ENCODE measurements at regions not wholly inside any gene's neighbourhood (a gene's known extent, or its start where the extent isn't known, plus 50 kb on each side); places are given as distances from the start of the nearest gene placed in this dataset.

GRCh38 chr9:74071502-74071901 is 425.6 kb upstream of the RORB start:
- TF ChIP-seq, protein P1, sequence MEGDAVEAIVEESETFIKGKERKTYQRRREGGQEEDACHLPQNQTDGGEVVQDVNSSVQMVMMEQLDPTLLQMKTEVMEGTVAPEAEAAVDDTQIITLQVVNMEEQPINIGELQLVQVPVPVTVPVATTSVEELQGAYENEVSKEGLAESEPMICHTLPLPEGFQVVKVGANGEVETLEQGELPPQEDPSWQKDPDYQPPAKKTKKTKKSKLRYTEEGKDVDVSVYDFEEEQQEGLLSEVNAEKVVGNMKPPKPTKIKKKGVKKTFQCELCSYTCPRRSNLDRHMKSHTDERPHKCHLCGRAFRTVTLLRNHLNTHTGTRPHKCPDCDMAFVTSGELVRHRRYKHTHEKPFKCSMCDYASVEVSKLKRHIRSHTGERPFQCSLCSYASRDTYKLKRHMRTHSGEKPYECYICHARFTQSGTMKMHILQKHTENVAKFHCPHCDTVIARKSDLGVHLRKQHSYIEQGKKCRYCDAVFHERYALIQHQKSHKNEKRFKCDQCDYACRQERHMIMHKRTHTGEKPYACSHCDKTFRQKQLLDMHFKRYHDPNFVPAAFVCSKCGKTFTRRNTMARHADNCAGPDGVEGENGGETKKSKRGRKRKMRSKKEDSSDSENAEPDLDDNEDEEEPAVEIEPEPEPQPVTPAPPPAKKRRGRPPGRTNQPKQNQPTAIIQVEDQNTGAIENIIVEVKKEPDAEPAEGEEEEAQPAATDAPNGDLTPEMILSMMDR (IDR thresholded peaks at IDR 0.05; ENCODE audit: low read length): no peak
- TF ChIP-seq EZH2 (IDR thresholded peaks at IDR 0.05; ENCODE audit: borderline replicate concordance, low read length): no peak
